ENCODE measurements at regions not wholly inside any gene's neighbourhood (a gene's known extent, or its start where the extent isn't known, plus 50 kb on each side); places are given as distances from the start of the nearest gene placed in this dataset.

DNA sequence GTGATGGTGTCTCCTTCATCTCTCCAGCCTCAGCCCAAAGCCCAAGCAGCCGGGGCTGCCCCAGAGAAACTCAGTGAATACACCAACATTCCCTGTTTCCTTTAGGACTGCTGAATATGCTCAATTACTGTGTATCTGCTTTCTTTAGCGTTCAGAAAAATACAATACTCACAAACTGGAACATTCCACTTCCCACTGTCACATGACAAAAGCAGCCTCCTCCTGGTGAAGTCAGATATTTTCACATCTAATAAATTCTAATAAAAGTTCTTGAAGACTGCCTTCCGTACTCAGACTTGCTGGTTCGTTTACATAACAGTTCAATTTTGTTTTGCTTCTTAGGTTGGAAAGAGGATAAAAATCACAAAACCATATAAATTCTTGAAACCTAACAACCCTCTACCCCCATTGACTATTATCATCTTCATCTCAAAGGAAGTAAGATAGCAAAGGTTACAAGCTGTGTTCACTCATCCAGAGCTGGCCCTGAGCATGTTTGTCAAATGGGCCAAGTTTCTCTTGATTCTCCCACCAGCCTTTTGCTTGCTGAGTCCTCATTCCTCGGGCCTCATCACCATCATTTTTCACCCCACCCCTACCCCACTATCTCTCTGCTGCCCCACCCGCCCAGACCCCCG, 190.8 kb upstream of the HNRNPA3 start:
- H3K27me3 Mint-ChIP-seq (ENCODE audit: low read depth) = peaks cover 14% of the 10 kb centered on the region
- H3K4me1 Mint-ChIP-seq = peaks cover 32% of the 10 kb centered on the region
- H3K9me3 Mint-ChIP-seq = no peaks in the 10 kb centered on the region
- TF ChIP-seq, protein P1, sequence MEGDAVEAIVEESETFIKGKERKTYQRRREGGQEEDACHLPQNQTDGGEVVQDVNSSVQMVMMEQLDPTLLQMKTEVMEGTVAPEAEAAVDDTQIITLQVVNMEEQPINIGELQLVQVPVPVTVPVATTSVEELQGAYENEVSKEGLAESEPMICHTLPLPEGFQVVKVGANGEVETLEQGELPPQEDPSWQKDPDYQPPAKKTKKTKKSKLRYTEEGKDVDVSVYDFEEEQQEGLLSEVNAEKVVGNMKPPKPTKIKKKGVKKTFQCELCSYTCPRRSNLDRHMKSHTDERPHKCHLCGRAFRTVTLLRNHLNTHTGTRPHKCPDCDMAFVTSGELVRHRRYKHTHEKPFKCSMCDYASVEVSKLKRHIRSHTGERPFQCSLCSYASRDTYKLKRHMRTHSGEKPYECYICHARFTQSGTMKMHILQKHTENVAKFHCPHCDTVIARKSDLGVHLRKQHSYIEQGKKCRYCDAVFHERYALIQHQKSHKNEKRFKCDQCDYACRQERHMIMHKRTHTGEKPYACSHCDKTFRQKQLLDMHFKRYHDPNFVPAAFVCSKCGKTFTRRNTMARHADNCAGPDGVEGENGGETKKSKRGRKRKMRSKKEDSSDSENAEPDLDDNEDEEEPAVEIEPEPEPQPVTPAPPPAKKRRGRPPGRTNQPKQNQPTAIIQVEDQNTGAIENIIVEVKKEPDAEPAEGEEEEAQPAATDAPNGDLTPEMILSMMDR (IDR thresholded peaks at IDR 0.05; ENCODE audit: unreplicated experiment) = peak; percentile 23
- no peaks in the 10 kb centered on the region for H3K36me3 Mint-ChIP-seq
- no peak overlapping the region for H3K4me3 Mint-ChIP-seq
- no peak for DNase-seq (ENCODE audit: low spot score in 2 of 2, unreplicated experiment in 2 of 2)
- H3K27ac Mint-ChIP-seq = peak overlapping the region; percentile 63

DNA sequence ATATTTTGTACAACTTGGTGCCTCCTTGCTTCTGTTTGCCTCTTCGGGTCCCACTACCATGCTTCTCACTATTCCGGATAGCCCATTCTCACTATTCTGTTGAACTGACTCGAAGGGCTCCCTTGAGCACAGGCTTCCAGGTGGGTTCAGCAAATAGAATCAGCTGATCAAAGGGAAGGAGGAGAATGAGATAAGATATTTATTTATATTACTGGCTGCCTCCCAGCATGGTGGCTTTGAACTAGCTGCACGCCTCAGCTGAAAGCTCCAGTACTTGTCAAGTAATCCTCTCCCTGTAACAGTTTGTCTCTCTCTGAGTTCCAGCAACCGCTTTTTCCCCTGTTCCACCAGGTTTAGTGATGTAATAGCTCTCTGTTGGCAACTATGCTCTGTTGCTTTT, 187.8 kb upstream of the HNRNPA3 start:
- Mint-ChIP-seq H3K4me1 (peaks cover 41% of the 10 kb centered on the region), H3K27ac (no peak overlapping the region), H3K9me3 (no peaks in the 10 kb centered on the region)

DNA sequence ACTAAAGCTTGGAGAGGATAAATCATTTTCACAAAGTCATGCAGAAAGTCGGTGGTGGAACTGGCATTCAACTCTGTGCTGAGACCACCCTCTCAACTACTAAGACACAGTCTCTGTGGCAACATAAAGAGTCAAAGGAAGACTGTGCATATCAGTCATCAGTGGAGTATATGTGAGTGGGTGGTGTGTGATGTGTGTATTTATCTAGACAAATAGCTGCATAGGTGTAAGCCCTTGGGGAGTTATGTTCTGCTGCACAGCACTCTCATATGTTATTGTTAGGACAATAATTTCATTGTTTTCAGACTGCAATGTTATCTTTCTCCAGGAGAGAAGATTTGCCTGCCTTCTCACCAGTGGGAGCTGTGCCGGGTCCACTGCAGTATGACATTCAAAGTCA, 186.3 kb upstream of the HNRNPA3 start:
- TF ChIP-seq, protein P1 (IDR thresholded peaks at IDR 0.05; ENCODE audit: unreplicated experiment) = no peak
- Mint-ChIP-seq H3K27ac (no peak overlapping the region), H3K9me3 (no peaks in the 10 kb centered on the region), H3K4me3 (no peak overlapping the region), H3K4me1 (peaks cover 35% of the 10 kb centered on the region), H3K36me3 (no peaks in the 10 kb centered on the region), H3K27me3 (ENCODE audit: low read depth) (peaks cover 11% of the 10 kb centered on the region)
- DNase-seq (ENCODE audit: low spot score in 2 of 2, unreplicated experiment in 2 of 2) = no peak

More for the DNA sequence above, 187.8 kb upstream of the HNRNPA3 start:
- TF ChIP-seq, protein P1 (IDR thresholded peaks at IDR 0.05; ENCODE audit: unreplicated experiment) = no peak
- no peaks in the 10 kb centered on the region for H3K36me3 Mint-ChIP-seq
- no peak for DNase-seq (ENCODE audit: low spot score in 2 of 2, unreplicated experiment in 2 of 2)
- H3K4me3 Mint-ChIP-seq = no peak overlapping the region
- peaks cover 6% of the 10 kb centered on the region for H3K27me3 Mint-ChIP-seq (ENCODE audit: low read depth)

DNA sequence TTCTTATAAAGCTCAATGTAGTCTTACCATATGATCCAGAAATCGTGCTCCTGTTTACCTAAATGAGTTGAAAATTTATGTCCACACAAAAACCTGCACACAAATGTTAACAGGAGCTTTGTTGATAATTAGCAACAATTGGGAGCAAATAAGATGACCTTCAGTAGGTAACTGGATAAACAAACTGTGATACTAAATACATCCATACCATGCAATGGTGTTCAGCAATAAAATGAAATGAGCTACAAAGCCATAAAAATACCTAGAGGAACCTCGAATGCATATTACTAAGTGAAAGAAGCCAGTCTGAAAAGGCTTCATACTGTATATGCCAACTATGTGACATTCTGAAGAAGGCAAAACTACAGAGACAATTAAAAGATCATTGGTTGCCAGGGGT, 185.6 kb upstream of the HNRNPA3 start:
- TF ChIP-seq, protein P1 (IDR thresholded peaks at IDR 0.05; ENCODE audit: unreplicated experiment) = no peak
- Mint-ChIP-seq H3K9me3 (no peaks in the 10 kb centered on the region), H3K27ac (no peak overlapping the region), H3K4me3 (no peak overlapping the region), H3K4me1 (peaks cover 28% of the 10 kb centered on the region), H3K36me3 (no peaks in the 10 kb centered on the region), H3K27me3 (ENCODE audit: low read depth) (peaks cover 11% of the 10 kb centered on the region)
- DNase-seq (ENCODE audit: low spot score in 2 of 2, unreplicated experiment in 2 of 2) = no peak

DNA sequence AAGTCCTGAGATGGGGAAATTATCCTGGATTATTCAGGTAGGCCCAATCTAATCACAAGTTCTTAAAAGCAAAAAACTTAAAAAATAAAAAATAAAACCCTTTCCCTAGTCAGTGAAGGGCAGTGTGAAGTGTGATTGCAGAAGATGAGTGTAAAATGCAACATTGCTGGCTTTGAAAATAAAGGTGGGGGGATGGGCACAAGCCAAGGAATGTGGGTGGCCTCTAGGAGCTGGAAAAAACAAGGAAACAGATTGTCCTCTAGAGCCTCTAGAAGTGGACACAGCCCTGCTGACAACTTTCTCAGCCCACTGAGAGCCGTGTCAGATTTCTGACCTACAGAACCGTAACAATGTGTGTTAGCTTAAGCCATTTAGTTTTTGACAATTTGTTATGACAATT, 184.3 kb upstream of the HNRNPA3 start:
- peaks cover 26% of the 10 kb centered on the region for H3K4me1 Mint-ChIP-seq
- TF ChIP-seq, protein P1 (IDR thresholded peaks at IDR 0.05; ENCODE audit: unreplicated experiment) = no peak
- H3K4me3 Mint-ChIP-seq = no peak overlapping the region
- no peak overlapping the region for H3K27ac Mint-ChIP-seq
- H3K36me3 Mint-ChIP-seq = no peaks in the 10 kb centered on the region
- no peaks in the 10 kb centered on the region for H3K9me3 Mint-ChIP-seq
- DNase-seq (ENCODE audit: low spot score in 2 of 2, unreplicated experiment in 2 of 2) = no peak
- H3K27me3 Mint-ChIP-seq (ENCODE audit: low read depth) = peaks cover 21% of the 10 kb centered on the region

DNA sequence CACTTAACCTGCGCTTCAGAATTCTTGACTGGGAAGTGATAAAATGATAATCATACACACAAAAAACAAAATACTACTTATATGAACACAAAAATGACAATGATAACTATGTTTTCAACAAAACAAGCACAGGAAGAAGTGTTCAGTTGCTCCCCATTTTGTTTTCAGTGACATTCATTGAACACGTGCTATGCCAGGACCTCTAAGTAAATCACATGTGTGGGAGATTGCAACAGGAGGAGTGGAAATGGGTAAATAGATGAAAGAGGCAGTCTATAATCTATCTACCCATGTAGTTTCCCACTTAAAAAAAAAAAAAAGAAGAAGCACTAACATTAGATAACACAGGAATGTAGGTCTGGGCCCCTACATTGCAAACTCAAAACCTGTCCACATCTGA, 183.5 kb upstream of the HNRNPA3 start:
- H3K9me3 Mint-ChIP-seq = no peaks in the 10 kb centered on the region

More for the DNA sequence above, 183.5 kb upstream of the HNRNPA3 start:
- Mint-ChIP-seq H3K4me1 (peaks cover 26% of the 10 kb centered on the region), H3K27me3 (ENCODE audit: low read depth) (peaks cover 28% of the 10 kb centered on the region), H3K27ac (no peak overlapping the region), H3K36me3 (no peaks in the 10 kb centered on the region), H3K4me3 (no peak overlapping the region)
- DNase-seq (ENCODE audit: low spot score in 2 of 2, unreplicated experiment in 2 of 2) = no peak
- TF ChIP-seq, protein P1 (IDR thresholded peaks at IDR 0.05; ENCODE audit: unreplicated experiment) = no peak
